GM21390 (cell line): ENCODE measurements at regions not wholly inside any gene's neighbourhood (a gene's known extent, or its start where the extent isn't known, plus 50 kb on each side); places are given as distances from the start of the nearest gene placed in this dataset.

Experiments used
- ATAC-seq: cut with Tn5 transposase; IDR thresholded peaks from one replicate; pipeline ENCODE4 v1.9.1; 2021; ENCODE audit not compliant: unreplicated experiment

- no peak for ATAC-seq
Measured at GRCh38 chr18:5646739-5647138, 102.9 kb upstream of the EPB41L3 start.

GRCh38 chr18:5643288-5643687 lies 99.5 kb upstream of the EPB41L3 start:
- ATAC-seq, result no peak

- ATAC-seq, result no peak
Measured at GRCh38 chr18:5640939-5641338, 97.1 kb upstream of the EPB41L3 start.

GRCh38 chr18:5639131-5639530 lies 95.3 kb upstream of the EPB41L3 start:
- ATAC-seq, result no peak

GRCh38 chr18:5632041-5632440 lies 88.2 kb upstream of the EPB41L3 start:
- ATAC-seq, result no peak

- ATAC-seq, result no peak
Measured at GRCh38 chr18:5630900-5631413, 87.2 kb upstream of the EPB41L3 start.

- ATAC-seq, result peak; percentile 71
Measured at GRCh38 chr18:5630057-5630899, 86.5 kb upstream of the EPB41L3 start.

GRCh38 chr18:5628512-5629255 lies 84.9 kb upstream of the EPB41L3 start:
- ATAC-seq, result no peak

- ATAC-seq, result no peak
Measured at GRCh38 chr18:5627776-5628511, 84.1 kb upstream of the EPB41L3 start.

GRCh38 chr18:5626130-5626880 lies 82.5 kb upstream of the EPB41L3 start:
- no peak for ATAC-seq

GRCh38 chr18:5625076-5625475 lies 81.3 kb upstream of the EPB41L3 start:
- no peak for ATAC-seq

- ATAC-seq, result no peak
Measured at GRCh38 chr18:5622905-5623304, 79.1 kb upstream of the EPB41L3 start.

GRCh38 chr18:5620289-5620688 lies 76.5 kb upstream of the EPB41L3 start:
- ATAC-seq, result no peak

GRCh38 chr18:5619376-5619775 lies 75.6 kb upstream of the EPB41L3 start:
- no peak for ATAC-seq

- ATAC-seq, result no peak
Measured at GRCh38 chr18:5618047-5618688, 74.4 kb upstream of the EPB41L3 start.

- ATAC-seq, result no peak
Measured at GRCh38 chr18:5611221-5611620, 67.4 kb upstream of the EPB41L3 start.

- ATAC-seq, result no peak
Measured at GRCh38 chr18:5608846-5609245, 65.0 kb upstream of the EPB41L3 start.

- ATAC-seq, result no peak
Measured at GRCh38 chr18:5606951-5607350, 63.2 kb upstream of the EPB41L3 start.

GRCh38 chr18:5604778-5605177 lies 61.0 kb upstream of the EPB41L3 start:
- ATAC-seq, result no peak

- no peak for ATAC-seq
Measured at GRCh38 chr18:5603153-5603552, 59.4 kb upstream of the EPB41L3 start.
